ENCODE measurements at regions not wholly inside any gene's neighbourhood (a gene's known extent, or its start where the extent isn't known, plus 50 kb on each side); places are given as distances from the start of the nearest gene placed in this dataset.

DNA sequence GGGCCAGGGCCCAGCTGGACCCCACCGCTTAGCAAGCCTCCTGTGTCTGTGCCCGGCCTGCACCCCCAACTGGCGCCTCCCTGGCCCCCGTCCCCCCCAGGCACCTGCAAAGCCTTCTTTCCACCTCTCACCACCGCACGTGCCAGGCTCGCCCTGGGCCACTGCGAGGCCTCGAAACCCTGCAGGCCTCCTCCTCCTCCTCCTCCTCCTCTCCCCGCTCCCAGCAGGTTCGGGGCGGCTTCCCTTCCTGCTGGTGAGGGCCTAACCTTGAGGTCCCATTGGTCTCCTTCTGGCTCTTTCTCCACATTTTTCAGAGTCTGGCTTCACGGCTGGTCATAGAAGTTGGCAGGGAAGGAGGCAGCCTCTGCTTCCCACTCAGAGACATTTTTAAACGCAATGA lies 76.8 kb upstream of the GATA5 start:
- TF ChIP-seq, protein P1, sequence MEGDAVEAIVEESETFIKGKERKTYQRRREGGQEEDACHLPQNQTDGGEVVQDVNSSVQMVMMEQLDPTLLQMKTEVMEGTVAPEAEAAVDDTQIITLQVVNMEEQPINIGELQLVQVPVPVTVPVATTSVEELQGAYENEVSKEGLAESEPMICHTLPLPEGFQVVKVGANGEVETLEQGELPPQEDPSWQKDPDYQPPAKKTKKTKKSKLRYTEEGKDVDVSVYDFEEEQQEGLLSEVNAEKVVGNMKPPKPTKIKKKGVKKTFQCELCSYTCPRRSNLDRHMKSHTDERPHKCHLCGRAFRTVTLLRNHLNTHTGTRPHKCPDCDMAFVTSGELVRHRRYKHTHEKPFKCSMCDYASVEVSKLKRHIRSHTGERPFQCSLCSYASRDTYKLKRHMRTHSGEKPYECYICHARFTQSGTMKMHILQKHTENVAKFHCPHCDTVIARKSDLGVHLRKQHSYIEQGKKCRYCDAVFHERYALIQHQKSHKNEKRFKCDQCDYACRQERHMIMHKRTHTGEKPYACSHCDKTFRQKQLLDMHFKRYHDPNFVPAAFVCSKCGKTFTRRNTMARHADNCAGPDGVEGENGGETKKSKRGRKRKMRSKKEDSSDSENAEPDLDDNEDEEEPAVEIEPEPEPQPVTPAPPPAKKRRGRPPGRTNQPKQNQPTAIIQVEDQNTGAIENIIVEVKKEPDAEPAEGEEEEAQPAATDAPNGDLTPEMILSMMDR (IDR thresholded peaks at IDR 0.05) = no peak
- TF ChIP-seq CREM (CRISPR knock-in tag; IDR thresholded peaks at IDR 0.05) (no peak), NFE2L1 (CRISPR knock-in tag; IDR thresholded peaks at IDR 0.05) (no peak), CREB1 (CRISPR knock-in tag; IDR thresholded peaks at IDR 0.05) (no peak), MAX (CRISPR knock-in tag; IDR thresholded peaks at IDR 0.05) (no peak), ZNF232 (CRISPR knock-in tag; IDR thresholded peaks at IDR 0.05) (no peak), KAT7 (CRISPR knock-in tag; IDR thresholded peaks at IDR 0.05; ENCODE audit: borderline replicate concordance) (no peak), GABPB1 (CRISPR knock-in tag; IDR thresholded peaks at IDR 0.05) (no peak), USF1 (CRISPR knock-in tag; IDR thresholded peaks at IDR 0.05) (no peak)
- TF ChIP-seq, protein P2, sequence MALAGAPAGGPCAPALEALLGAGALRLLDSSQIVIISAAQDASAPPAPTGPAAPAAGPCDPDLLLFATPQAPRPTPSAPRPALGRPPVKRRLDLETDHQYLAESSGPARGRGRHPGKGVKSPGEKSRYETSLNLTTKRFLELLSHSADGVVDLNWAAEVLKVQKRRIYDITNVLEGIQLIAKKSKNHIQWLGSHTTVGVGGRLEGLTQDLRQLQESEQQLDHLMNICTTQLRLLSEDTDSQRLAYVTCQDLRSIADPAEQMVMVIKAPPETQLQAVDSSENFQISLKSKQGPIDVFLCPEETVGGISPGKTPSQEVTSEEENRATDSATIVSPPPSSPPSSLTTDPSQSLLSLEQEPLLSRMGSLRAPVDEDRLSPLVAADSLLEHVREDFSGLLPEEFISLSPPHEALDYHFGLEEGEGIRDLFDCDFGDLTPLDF (CRISPR knock-in tag; IDR thresholded peaks at IDR 0.05) = no peak
- TF ChIP-seq, protein P3, sequence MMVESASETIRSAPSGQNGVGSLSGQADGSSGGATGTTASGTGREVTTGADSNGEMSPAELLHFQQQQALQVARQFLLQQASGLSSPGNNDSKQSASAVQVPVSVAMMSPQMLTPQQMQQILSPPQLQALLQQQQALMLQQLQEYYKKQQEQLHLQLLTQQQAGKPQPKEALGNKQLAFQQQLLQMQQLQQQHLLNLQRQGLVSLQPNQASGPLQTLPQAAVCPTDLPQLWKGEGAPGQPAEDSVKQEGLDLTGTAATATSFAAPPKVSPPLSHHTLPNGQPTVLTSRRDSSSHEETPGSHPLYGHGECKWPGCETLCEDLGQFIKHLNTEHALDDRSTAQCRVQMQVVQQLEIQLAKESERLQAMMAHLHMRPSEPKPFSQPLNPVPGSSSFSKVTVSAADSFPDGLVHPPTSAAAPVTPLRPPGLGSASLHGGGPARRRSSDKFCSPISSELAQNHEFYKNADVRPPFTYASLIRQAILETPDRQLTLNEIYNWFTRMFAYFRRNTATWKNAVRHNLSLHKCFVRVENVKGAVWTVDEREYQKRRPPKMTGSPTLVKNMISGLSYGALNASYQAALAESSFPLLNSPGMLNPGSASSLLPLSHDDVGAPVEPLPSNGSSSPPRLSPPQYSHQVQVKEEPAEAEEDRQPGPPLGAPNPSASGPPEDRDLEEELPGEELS (CRISPR knock-in tag; IDR thresholded peaks at IDR 0.05) = no peak
